Osteoblast (primary cell): ENCODE measurements at regions not wholly inside any gene's neighbourhood (a gene's known extent, or its start where the extent isn't known, plus 50 kb on each side); places are given as distances from the start of the nearest gene placed in this dataset.

Source experiments
- DNase-seq: peaks from one replicate; pipeline ENCODE4 v3.0.0; 2011; ENCODE audit warnings: low spot score, mixed read lengths; ENCODE audit not compliant: insufficient read length; ENCODE audit errors: missing footprints
- H2AFZ ChIP-seq: 2 replicates; pipeline ENCODE4 v1.6.0; 2011; ENCODE audit warnings: mild to moderate bottlenecking, low read length
- H3K27ac ChIP-seq: 2 replicates; pipeline ENCODE4 v1.5.1; 2011; ENCODE audit warnings: mild to moderate bottlenecking, low read depth, low read length, moderate library complexity
- H3K27me3 ChIP-seq: 2 replicates; pipeline ENCODE4 v1.6.0; 2012; ENCODE audit warnings: mild to moderate bottlenecking, control low read depth, inconsistent platforms, low read length, moderate library complexity; ENCODE audit not compliant: insufficient read depth
- H3K36me3 ChIP-seq: 2 replicates; pipeline ENCODE4 v1.5.1; 2011; ENCODE audit warnings: mild to moderate bottlenecking, low read length, control low read depth, moderate library complexity; ENCODE audit not compliant: insufficient read depth
- H3K4me1 ChIP-seq: 2 replicates; pipeline ENCODE4 v1.5.1; 2011; ENCODE audit warnings: mild to moderate bottlenecking, low read length, control low read depth, moderate library complexity; ENCODE audit not compliant: insufficient read depth
- H3K4me2 ChIP-seq: 2 replicates; pipeline ENCODE4 v1.6.0; 2011; ENCODE audit warnings: mild to moderate bottlenecking, low read length; ENCODE audit not compliant: insufficient read depth
- H3K4me3 ChIP-seq: fragments of 200-600 bp; sonication (generic); 3 replicates; pipeline ENCODE4 v1.5.1; 2012; ENCODE audit warnings: mild to moderate bottlenecking, low read length, inconsistent platforms; ENCODE audit not compliant: insufficient read depth
- H3K79me2 ChIP-seq: 2 replicates; pipeline ENCODE4 v1.6.0; 2012; ENCODE audit warnings: mild to moderate bottlenecking, low read length, control low read depth, inconsistent platforms; ENCODE audit not compliant: insufficient read depth
- H3K9me3 ChIP-seq: 2 replicates; pipeline ENCODE4 v1.5.1; 2011; ENCODE audit warnings: low read depth, low read length, control low read depth
- H4K20me1 ChIP-seq: 2 replicates; pipeline ENCODE4 v1.6.0; 2012; ENCODE audit warnings: mild to moderate bottlenecking, low read length, control low read depth; ENCODE audit not compliant: insufficient read depth
- TF ChIP-seq, protein P1 (sequence below): IDR thresholded peaks from 2 replicates; pipeline ENCODE4 v1.5.1; 2011; ENCODE audit warnings: mild to moderate bottlenecking, low read depth, low read length, moderate library complexity; ENCODE audit errors: extremely low read depth

GRCh38 chr12:30019366-30020140 lies 235.8 kb upstream of the TMTC1 start:
- H3K4me2 ChIP-seq = no peak overlapping the region
- no peak overlapping the region for H2AFZ ChIP-seq

GRCh38 chr12:30016540-30017055 lies 232.9 kb upstream of the TMTC1 start:
- Histone ChIP-seq H3K4me3 (no peak overlapping the region), H2AFZ (no peak overlapping the region), H3K79me2 (no peaks in the 10 kb centered on the region), H4K20me1 (no peaks in the 10 kb centered on the region), H3K36me3 (no peaks in the 10 kb centered on the region), H3K4me1 (no peaks in the 10 kb centered on the region), H3K27me3 (no peaks in the 10 kb centered on the region), H3K27ac (no peak overlapping the region), H3K4me2 (no peak overlapping the region), H3K9me3 (no peaks in the 10 kb centered on the region)
- TF ChIP-seq, protein P1, sequence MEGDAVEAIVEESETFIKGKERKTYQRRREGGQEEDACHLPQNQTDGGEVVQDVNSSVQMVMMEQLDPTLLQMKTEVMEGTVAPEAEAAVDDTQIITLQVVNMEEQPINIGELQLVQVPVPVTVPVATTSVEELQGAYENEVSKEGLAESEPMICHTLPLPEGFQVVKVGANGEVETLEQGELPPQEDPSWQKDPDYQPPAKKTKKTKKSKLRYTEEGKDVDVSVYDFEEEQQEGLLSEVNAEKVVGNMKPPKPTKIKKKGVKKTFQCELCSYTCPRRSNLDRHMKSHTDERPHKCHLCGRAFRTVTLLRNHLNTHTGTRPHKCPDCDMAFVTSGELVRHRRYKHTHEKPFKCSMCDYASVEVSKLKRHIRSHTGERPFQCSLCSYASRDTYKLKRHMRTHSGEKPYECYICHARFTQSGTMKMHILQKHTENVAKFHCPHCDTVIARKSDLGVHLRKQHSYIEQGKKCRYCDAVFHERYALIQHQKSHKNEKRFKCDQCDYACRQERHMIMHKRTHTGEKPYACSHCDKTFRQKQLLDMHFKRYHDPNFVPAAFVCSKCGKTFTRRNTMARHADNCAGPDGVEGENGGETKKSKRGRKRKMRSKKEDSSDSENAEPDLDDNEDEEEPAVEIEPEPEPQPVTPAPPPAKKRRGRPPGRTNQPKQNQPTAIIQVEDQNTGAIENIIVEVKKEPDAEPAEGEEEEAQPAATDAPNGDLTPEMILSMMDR = no peak
- no peak for DNase-seq

More at GRCh38 chr12:30019366-30020140, 235.8 kb upstream of the TMTC1 start:
- TF ChIP-seq, protein P1 = no peak
- Histone ChIP-seq H3K79me2 (no peaks in the 10 kb centered on the region), H3K4me3 (no peak overlapping the region), H3K36me3 (no peaks in the 10 kb centered on the region), H3K27ac (no peak overlapping the region), H4K20me1 (no peaks in the 10 kb centered on the region), H3K27me3 (no peaks in the 10 kb centered on the region), H3K9me3 (no peaks in the 10 kb centered on the region), H3K4me1 (no peaks in the 10 kb centered on the region)
- DNase-seq = no peak

DNA sequence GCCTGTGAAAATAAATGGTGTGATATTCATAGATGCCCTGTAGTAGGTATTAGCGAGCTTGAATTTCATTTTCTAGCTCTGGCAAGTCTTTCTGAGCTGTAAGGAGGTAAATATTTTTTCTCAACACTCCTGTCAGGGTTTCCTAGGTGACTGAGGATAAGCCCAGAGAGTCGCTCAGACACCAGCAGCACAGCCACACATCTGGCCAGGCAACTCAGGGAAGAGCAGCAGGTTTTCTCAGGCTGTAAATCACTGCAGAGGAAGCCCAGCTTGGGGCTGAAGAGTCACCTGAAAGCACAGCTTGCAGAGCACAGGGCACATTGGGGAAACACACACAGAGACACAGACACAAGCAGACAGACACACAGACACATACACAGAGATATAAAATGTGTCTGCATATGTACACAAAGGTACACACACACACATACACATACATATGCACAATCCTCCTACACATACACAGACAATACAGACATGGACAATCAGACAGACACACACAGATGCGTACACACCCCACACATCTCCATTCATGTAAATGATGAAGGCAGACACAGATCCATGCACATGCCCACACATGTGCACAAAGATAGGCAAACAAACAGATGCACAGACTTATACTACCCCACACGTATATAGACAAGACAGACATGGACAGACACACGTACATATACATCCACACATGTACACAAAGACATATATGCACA lies 232.0 kb upstream of the TMTC1 start:
- Histone ChIP-seq H3K79me2 (no peaks in the 10 kb centered on the region), H3K27ac (no peak overlapping the region), H2AFZ (no peak overlapping the region), H4K20me1 (no peaks in the 10 kb centered on the region), H3K4me1 (no peaks in the 10 kb centered on the region), H3K4me2 (no peak overlapping the region), H3K4me3 (no peak overlapping the region), H3K27me3 (no peaks in the 10 kb centered on the region), H3K36me3 (no peaks in the 10 kb centered on the region), H3K9me3 (no peaks in the 10 kb centered on the region)
- TF ChIP-seq, protein P1 = no peak
- no peak for DNase-seq

GRCh38 chr12:30014991-30015390 lies 231.2 kb upstream of the TMTC1 start:
- Histone ChIP-seq H3K9me3 (no peaks in the 10 kb centered on the region), H3K4me3 (no peak overlapping the region), H3K79me2 (no peaks in the 10 kb centered on the region), H3K27ac (no peak overlapping the region), H2AFZ (no peak overlapping the region), H3K36me3 (no peaks in the 10 kb centered on the region), H3K27me3 (no peaks in the 10 kb centered on the region), H3K4me1 (no peaks in the 10 kb centered on the region), H4K20me1 (no peaks in the 10 kb centered on the region), H3K4me2 (no peak overlapping the region)
- DNase-seq = no peak
- TF ChIP-seq, protein P1 = no peak
